HCT116 (cell line): ENCODE measurements at regions not wholly inside any gene's neighbourhood (a gene's known extent, or its start where the extent isn't known, plus 50 kb on each side); places are given as distances from the start of the nearest gene placed in this dataset.

Experiments used
- CEBPB ChIP-seq: IDR thresholded peaks from 2 replicates; pipeline ENCODE4 v1.6.1; 2012; ENCODE audit warnings: low read depth
- EGR1 ChIP-seq: IDR thresholded peaks from 2 replicates; pipeline ENCODE4 v1.6.1; 2012; ENCODE audit warnings: low read depth
- ELF1 ChIP-seq: IDR thresholded peaks from 2 replicates; pipeline ENCODE4 v1.6.1; 2012; ENCODE audit warnings: low read depth, borderline replicate concordance
- EZH2 ChIP-seq: fragments of 200-600 bp; sonication (generic); IDR thresholded peaks from 2 replicates; pipeline ENCODE4 v1.6.1; 2017; ENCODE audit warnings: antibody characterized with exemption, mixed run types
- EZH2phosphoT487 ChIP-seq: fragments of 200-600 bp; IDR thresholded peaks from 2 replicates; pipeline ENCODE4 v1.6.1; 2018; ENCODE audit warnings: antibody characterized with exemption, borderline replicate concordance
- POLR2A ChIP-seq: IDR thresholded peaks from 2 replicates; pipeline ENCODE4 v1.7.0; 2011; ENCODE audit warnings: borderline replicate concordance; ENCODE audit not compliant: insufficient read depth, insufficient read length; ENCODE audit errors: extremely low read depth
- POLR2AphosphoS5 ChIP-seq: IDR thresholded peaks from 2 replicates; pipeline ENCODE4 v1.6.1; 2011; ENCODE audit warnings: mild to moderate bottlenecking, low read depth, low read length, moderate library complexity
- SRF ChIP-seq: IDR thresholded peaks from 2 replicates; pipeline ENCODE4 v1.6.1; 2012; ENCODE audit warnings: low read depth
- TCF7L2 ChIP-seq: IDR thresholded peaks from 2 replicates; pipeline ENCODE4 v1.7.0; 2011; ENCODE audit warnings: borderline replicate concordance, inconsistent platforms; ENCODE audit not compliant: insufficient read depth, insufficient read length; ENCODE audit errors: extremely low read depth
- TF ChIP-seq, protein P1 (sequence below), 3 experiments: fragments of 200-600 bp in 1 of 3; sonication (generic) in 1 of 3; IDR thresholded peaks in 2 of 3; conservative IDR thresholded peaks in 1 of 3; 2 replicates each; pipeline ENCODE4 v1.5.1; 2012 to 2017; ENCODE audit warnings: low read depth in 2 of 3, low read length in 2 of 3, antibody characterized with exemption in 1 of 3, borderline replicate concordance in 1 of 3, control low read depth in 1 of 3, mild to moderate bottlenecking in 1 of 3, mixed read lengths in 1 of 3, mixed run types in 1 of 3, moderate library complexity in 1 of 3; ENCODE audit not compliant: insufficient read depth in 1 of 3
- TF ChIP-seq, protein P2 (sequence below): IDR thresholded peaks from 2 replicates; pipeline ENCODE4 v1.6.1; 2012; ENCODE audit warnings: low read depth

DNA sequence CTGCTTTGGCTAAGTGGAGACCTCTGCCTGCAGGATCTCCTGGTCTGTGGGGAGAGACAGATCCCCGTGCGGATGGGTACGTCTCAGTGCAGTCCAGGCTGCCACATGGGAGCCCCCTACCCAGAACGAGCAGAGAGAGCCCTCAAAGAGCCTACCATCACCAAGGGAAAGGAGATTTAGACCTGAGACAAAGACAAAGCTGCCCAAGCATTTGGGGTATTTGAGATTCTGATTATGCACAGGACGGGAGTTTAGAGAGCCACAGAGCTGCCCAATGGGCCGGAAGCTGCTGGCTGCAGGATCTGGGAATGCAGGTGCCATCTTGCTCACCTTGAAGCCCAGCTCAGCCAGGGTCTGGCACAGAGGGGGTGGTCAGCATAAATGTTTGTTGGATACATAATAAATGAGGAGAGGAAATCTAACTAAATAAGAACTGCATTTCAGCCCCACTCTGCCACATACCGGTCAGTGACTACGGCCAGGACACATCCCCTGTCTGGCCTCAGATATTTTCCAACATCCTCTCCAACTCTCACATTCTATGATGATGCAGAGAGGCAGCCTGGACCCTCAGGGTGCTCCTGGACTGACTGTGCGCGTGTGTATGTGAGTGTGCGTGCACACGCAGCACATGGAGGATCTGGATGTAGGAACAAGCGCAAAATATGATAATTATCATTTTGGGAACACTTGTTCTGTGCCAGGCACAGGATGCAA lies 157.8 kb downstream of the FGF18 start:
- TF ChIP-seq EZH2phosphoT487 (no peak), CEBPB (no peak), EGR1 (no peak), EZH2 (no peak), TCF7L2 (no peak), POLR2A (no peak), SRF (no peak), ELF1 (no peak), POLR2AphosphoS5 (no peak)
- TF ChIP-seq, protein P1, sequence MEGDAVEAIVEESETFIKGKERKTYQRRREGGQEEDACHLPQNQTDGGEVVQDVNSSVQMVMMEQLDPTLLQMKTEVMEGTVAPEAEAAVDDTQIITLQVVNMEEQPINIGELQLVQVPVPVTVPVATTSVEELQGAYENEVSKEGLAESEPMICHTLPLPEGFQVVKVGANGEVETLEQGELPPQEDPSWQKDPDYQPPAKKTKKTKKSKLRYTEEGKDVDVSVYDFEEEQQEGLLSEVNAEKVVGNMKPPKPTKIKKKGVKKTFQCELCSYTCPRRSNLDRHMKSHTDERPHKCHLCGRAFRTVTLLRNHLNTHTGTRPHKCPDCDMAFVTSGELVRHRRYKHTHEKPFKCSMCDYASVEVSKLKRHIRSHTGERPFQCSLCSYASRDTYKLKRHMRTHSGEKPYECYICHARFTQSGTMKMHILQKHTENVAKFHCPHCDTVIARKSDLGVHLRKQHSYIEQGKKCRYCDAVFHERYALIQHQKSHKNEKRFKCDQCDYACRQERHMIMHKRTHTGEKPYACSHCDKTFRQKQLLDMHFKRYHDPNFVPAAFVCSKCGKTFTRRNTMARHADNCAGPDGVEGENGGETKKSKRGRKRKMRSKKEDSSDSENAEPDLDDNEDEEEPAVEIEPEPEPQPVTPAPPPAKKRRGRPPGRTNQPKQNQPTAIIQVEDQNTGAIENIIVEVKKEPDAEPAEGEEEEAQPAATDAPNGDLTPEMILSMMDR (IDR thresholded peaks at IDR 0.05 in 2 of 3, conservative IDR thresholded peaks at IDR 0.05 in 1 of 3; ENCODE audit: borderline replicate concordance in 1 of 3, insufficient read depth in 1 of 3, low read depth in 2 of 3, low read length in 2 of 3) = no peak
- TF ChIP-seq, protein P2, sequence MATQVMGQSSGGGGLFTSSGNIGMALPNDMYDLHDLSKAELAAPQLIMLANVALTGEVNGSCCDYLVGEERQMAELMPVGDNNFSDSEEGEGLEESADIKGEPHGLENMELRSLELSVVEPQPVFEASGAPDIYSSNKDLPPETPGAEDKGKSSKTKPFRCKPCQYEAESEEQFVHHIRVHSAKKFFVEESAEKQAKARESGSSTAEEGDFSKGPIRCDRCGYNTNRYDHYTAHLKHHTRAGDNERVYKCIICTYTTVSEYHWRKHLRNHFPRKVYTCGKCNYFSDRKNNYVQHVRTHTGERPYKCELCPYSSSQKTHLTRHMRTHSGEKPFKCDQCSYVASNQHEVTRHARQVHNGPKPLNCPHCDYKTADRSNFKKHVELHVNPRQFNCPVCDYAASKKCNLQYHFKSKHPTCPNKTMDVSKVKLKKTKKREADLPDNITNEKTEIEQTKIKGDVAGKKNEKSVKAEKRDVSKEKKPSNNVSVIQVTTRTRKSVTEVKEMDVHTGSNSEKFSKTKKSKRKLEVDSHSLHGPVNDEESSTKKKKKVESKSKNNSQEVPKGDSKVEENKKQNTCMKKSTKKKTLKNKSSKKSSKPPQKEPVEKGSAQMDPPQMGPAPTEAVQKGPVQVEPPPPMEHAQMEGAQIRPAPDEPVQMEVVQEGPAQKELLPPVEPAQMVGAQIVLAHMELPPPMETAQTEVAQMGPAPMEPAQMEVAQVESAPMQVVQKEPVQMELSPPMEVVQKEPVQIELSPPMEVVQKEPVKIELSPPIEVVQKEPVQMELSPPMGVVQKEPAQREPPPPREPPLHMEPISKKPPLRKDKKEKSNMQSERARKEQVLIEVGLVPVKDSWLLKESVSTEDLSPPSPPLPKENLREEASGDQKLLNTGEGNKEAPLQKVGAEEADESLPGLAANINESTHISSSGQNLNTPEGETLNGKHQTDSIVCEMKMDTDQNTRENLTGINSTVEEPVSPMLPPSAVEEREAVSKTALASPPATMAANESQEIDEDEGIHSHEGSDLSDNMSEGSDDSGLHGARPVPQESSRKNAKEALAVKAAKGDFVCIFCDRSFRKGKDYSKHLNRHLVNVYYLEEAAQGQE = no peak
